Keratinocyte (primary cell): ENCODE measurements at regions not wholly inside any gene's neighbourhood (a gene's known extent, or its start where the extent isn't known, plus 50 kb on each side); places are given as distances from the start of the nearest gene placed in this dataset.

ENCODE experiments used
- DNase-seq: peaks from one replicate; pipeline ENCODE4 v3.0.0-alpha.2; 2011; ENCODE audit warnings: low read depth, missing footprints, low spot score
- FAIRE-seq: peaks from 2 replicates; lab custom pipeline; 2011; peaks lifted over from hg19 to GRCh38; lab: Jason Lieb, UNC
- H2AFZ ChIP-seq: 2 replicates; pipeline ENCODE4 v1.6.0; 2012; ENCODE audit warnings: low read length, control low read depth, inconsistent platforms; ENCODE audit not compliant: control insufficient read depth
- H3K27ac ChIP-seq: 2 replicates; pipeline ENCODE4 v1.5.1; 2011; ENCODE audit warnings: low read length; ENCODE audit not compliant: control insufficient read depth, insufficient read depth
- H3K27me3 ChIP-seq: 3 replicates; pipeline ENCODE4 v1.6.0; 2011; ENCODE audit warnings: low read length; ENCODE audit not compliant: control insufficient read depth, insufficient read depth; ENCODE audit errors: extremely low read depth
- H3K36me3 ChIP-seq, 2 experiments: 2 replicates in 1 of 2; 3 replicates in 1 of 2; pipeline ENCODE4 v1.5.1; 2011; ENCODE audit warnings: low read length in 2 of 2, mild to moderate bottlenecking in 1 of 2; ENCODE audit not compliant: control insufficient read depth in 2 of 2, insufficient read depth in 2 of 2; ENCODE audit errors: extremely low read depth in 1 of 2
- H3K4me1 ChIP-seq: 3 replicates; pipeline ENCODE4 v1.5.1; 2011; ENCODE audit warnings: low read length; ENCODE audit not compliant: control insufficient read depth, insufficient read depth; ENCODE audit errors: extremely low read depth
- H3K4me2 ChIP-seq: 3 replicates; pipeline ENCODE4 v1.6.0; 2011; ENCODE audit warnings: low read depth, low read length; ENCODE audit not compliant: control insufficient read depth, insufficient read depth; ENCODE audit errors: extremely low read depth
- H3K4me3 ChIP-seq, 3 experiments: fragments of 200-600 bp in 1 of 3; sonication (generic) in 1 of 3; 2 replicates in 2 of 3; 3 replicates in 1 of 3; pipeline ENCODE4 v1.5.1; 2011 to 2016; ENCODE audit warnings: low read length in 3 of 3, mild to moderate bottlenecking in 3 of 3, control low read depth in 2 of 3, inconsistent platforms in 1 of 3, low read depth in 1 of 3, mixed read lengths in 1 of 3, mixed run types in 1 of 3, moderate library complexity in 1 of 3; ENCODE audit not compliant: control insufficient read depth in 2 of 3, insufficient read depth in 2 of 3; ENCODE audit errors: extremely low read depth in 1 of 3
- H3K79me2 ChIP-seq: 2 replicates; pipeline ENCODE4 v1.6.0; 2012; ENCODE audit warnings: low read length; ENCODE audit not compliant: control insufficient read depth, insufficient read depth
- H3K9ac ChIP-seq: 3 replicates; pipeline ENCODE4 v1.6.0; 2011; ENCODE audit warnings: low read length; ENCODE audit not compliant: control insufficient read depth, insufficient read depth; ENCODE audit errors: extremely low read depth
- H3K9me1 ChIP-seq: 3 replicates; pipeline ENCODE4 v1.6.0; 2011; ENCODE audit warnings: low read length; ENCODE audit not compliant: control insufficient read depth, insufficient read depth; ENCODE audit errors: extremely low read depth
- H3K9me3 ChIP-seq: 2 replicates; pipeline ENCODE4 v1.5.1; 2012; ENCODE audit warnings: low read depth, low read length; ENCODE audit not compliant: control insufficient read depth
- H4K20me1 ChIP-seq: 3 replicates; pipeline ENCODE4 v1.6.0; 2011; ENCODE audit warnings: low read length; ENCODE audit not compliant: control insufficient read depth, insufficient read depth; ENCODE audit errors: extremely low read depth
- CTCF ChIP-seq, 3 experiments: IDR thresholded peaks in 1 of 3; conservative IDR thresholded peaks in 1 of 3; optimal IDR thresholded peaks in 1 of 3; 2 replicates in 2 of 3; 3 replicates in 1 of 3; pipeline versions ENCODE3 to v1.5.1; 2011; ENCODE audit warnings: low read length in 3 of 3, mild to moderate bottlenecking in 3 of 3, moderate library complexity in 2 of 3, control low read depth in 1 of 3, inconsistent platforms in 1 of 3; ENCODE audit not compliant: insufficient read depth in 2 of 3; ENCODE audit errors: extremely low read depth in 1 of 3
- EZH2 ChIP-seq: IDR thresholded peaks from one replicate; pipeline ENCODE4 v1.6.1; 2012; ENCODE audit warnings: inconsistent platforms, mild to moderate bottlenecking, low read length, moderate library complexity
- dilution Hi-C: fragments of 300-500 bp; cut with MboI; formaldehyde crosslinking; loops from one replicate; pipeline ENCODE4 v1.7.0; 2020; ENCODE audit warnings: low sequenced_read_pairs; ENCODE audit not compliant: extremely low pct_ligation_motif_present

DNA sequence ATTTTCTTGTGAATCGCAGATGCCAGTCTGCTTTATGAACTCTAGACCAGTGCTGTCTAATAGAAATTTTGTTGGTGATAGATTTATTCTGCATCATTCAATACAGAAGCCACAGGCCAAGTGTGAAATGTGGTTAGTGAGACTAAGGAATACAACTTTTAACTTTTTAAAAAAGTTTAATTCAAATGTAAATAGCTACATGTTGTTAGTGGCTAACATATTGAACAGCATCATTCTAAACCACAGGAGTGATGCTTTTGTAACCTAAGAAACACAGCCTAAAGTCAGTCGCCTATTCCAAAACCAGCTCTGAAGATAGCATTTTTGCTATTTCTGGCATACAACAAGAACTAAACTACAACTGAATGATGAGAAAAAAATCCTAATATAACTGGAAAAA is 164.8 kb upstream of the CBLB start:
- no peaks in the 10 kb centered on the region for H4K20me1 ChIP-seq
- FAIRE-seq (no peak), DNase-seq (no peak)
- no peak overlapping the region for H2AFZ ChIP-seq
- no peaks in the 10 kb centered on the region for H3K79me2 ChIP-seq
- dilution Hi-C loops = no loop called here
- no peak overlapping the region for H3K4me2 ChIP-seq
- H3K27me3 ChIP-seq = no peaks in the 10 kb centered on the region
- H3K27ac ChIP-seq = no peak overlapping the region
- peaks cover 15% of the 10 kb centered on the region for H3K4me1 ChIP-seq
- H3K36me3 ChIP-seq = no peaks in the 10 kb centered on the region
- no peak overlapping the region for H3K4me3 ChIP-seq
- H3K9me3 ChIP-seq = no peaks in the 10 kb centered on the region
- H3K9me1 ChIP-seq = no peaks in the 10 kb centered on the region
- no peak overlapping the region for H3K9ac ChIP-seq
- TF ChIP-seq EZH2 (no peak), CTCF (optimal IDR thresholded peaks at IDR 0.05 in 1 of 3, IDR thresholded peaks at IDR 0.05 in 1 of 3, conservative IDR thresholded peaks at IDR 0.05 in 1 of 3; ENCODE audit: extremely low read depth in 1 of 3, insufficient read depth in 2 of 3, low read length in 3 of 3) (no peak)

DNA sequence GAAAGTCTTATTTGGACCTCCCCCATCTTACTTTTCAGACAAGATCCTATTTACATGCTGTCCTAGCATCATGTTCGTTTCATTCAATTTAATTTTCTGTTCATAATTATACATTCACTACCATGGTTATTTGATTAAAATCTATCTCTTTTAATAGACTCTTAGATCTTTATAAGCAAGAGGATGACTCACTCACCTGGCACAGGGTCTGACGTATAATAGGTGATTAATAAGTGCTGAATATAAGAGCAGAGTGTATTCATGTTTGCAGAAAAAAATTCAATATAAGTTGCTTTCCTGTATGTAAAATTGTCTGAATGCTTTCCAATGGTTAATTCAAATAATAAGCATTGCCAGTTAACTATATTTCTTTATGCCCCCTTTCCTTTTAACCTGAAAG is 165.5 kb upstream of the CBLB start:
- no peaks in the 10 kb centered on the region for H3K27me3 ChIP-seq
- H3K36me3 ChIP-seq = no peaks in the 10 kb centered on the region
- TF ChIP-seq CTCF (optimal IDR thresholded peaks at IDR 0.05 in 1 of 3, IDR thresholded peaks at IDR 0.05 in 1 of 3, conservative IDR thresholded peaks at IDR 0.05 in 1 of 3; ENCODE audit: extremely low read depth in 1 of 3, insufficient read depth in 2 of 3, low read length in 3 of 3) = no peak
- TF ChIP-seq EZH2 = no peak
- no peak overlapping the region for H3K4me2 ChIP-seq
- H3K9ac ChIP-seq = no peak overlapping the region
- H3K4me3 ChIP-seq = no peak overlapping the region
- no peaks in the 10 kb centered on the region for H3K79me2 ChIP-seq
- no peak for FAIRE-seq
- peaks cover 15% of the 10 kb centered on the region for H3K4me1 ChIP-seq
- dilution Hi-C loops = no loop called here
- peak; percentile 21 for DNase-seq
- no peaks in the 10 kb centered on the region for H3K9me1 ChIP-seq
- no peaks in the 10 kb centered on the region for H4K20me1 ChIP-seq
- no peak overlapping the region for H2AFZ ChIP-seq
- H3K27ac ChIP-seq = no peak overlapping the region
- no peaks in the 10 kb centered on the region for H3K9me3 ChIP-seq
